ENCODE measurements at regions not wholly inside any gene's neighbourhood (a gene's known extent, or its start where the extent isn't known, plus 50 kb on each side); places are given as distances from the start of the nearest gene placed in this dataset.

DNA sequence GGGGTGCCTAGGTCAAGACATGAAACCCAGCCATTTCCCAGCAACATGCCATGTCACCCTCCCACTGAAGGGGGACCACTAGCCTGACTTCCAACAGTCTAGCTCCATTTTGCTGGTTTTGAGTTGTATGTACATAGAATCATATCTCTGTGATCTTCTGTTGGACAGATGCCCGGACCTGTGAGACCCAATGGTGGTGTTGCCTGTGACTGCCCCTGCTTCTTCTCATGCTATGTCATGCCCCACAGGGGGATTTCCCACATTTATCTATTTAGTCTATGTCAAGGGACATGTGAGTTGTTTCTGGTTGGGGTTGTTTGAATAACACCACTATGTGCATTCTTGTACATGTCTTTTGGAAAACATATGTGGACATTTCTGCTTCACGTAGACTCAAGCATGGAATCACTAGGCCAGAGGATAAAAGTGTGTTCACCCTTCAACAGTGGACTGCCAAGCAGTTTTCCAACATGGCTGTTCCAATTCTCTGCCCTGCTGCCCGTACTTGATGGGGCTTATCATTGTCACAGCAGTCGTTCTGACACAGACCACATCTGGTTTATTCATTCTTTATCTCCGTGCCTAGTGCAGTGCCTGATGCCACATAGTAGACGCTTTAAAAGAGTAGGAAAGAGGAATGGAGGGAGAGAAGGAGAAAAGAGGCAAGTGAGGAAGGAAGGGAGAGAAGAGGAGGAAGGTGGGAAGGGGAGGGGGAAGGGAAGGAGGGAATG is 114.4 kb downstream of the TPRA1 start:
- ATAC-seq (no peak), DNase-seq (ENCODE audit: low read depth in 1 of 2, low spot score in 1 of 2) (no peak), FAIRE-seq (no peak)
- 49% methylated on average over 6 of the region's 6 CpGs for WGBS (ENCODE audit: missing lambda C conversion rate)
- POLR2A ChIA-PET: no interaction called here
- Histone ChIP-seq H3K9me3 (no peaks in the 10 kb centered on the region), H3K4me1 (no peaks in the 10 kb centered on the region), H3K27ac (no peak overlapping the region), H3K4me3 (no peak overlapping the region), H3K4me2 (no peak overlapping the region)
- TF ChIP-seq JUN (IDR thresholded peaks at IDR 0.05): no peak
- TF ChIP-seq, protein P1, sequence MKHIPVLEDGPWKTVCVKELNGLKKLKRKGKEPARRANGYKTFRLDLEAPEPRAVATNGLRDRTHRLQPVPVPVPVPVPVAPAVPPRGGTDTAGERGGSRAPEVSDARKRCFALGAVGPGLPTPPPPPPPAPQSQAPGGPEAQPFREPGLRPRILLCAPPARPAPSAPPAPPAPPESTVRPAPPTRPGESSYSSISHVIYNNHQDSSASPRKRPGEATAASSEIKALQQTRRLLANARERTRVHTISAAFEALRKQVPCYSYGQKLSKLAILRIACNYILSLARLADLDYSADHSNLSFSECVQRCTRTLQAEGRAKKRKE (CRISPR knock-in tag; IDR thresholded peaks at IDR 0.05; ENCODE audit: low read depth): no peak
- TF ChIP-seq RNF2 (IDR thresholded peaks at IDR 0.05; ENCODE audit: borderline replicate concordance, low read depth): no peak
- TF ChIP-seq MAFK (IDR thresholded peaks at IDR 0.05; ENCODE audit: partially characterized antibody): no peak
- no peak for TF ChIP-seq HEYL (CRISPR knock-in tag; IDR thresholded peaks at IDR 0.05)
- no peak for TF ChIP-seq BHLHE40 (IDR thresholded peaks at IDR 0.05; ENCODE audit: low read depth, low read length)
- TF ChIP-seq ZC3H11A (IDR thresholded peaks at IDR 0.05): no peak
- no peak for TF ChIP-seq HOXB13 (CRISPR knock-in tag; IDR thresholded peaks at IDR 0.05; ENCODE audit: low read depth)
- TF ChIP-seq CHD2 (IDR thresholded peaks at IDR 0.05; ENCODE audit: low read length, partially characterized antibody): no peak
- no peak for TF ChIP-seq PHF8 (IDR thresholded peaks at IDR 0.05; ENCODE audit: borderline replicate concordance, low read depth)
- TF ChIP-seq HOXA7 (CRISPR knock-in tag; IDR thresholded peaks at IDR 0.05): no peak
- CTCF ChIA-PET: no interaction called here

DNA sequence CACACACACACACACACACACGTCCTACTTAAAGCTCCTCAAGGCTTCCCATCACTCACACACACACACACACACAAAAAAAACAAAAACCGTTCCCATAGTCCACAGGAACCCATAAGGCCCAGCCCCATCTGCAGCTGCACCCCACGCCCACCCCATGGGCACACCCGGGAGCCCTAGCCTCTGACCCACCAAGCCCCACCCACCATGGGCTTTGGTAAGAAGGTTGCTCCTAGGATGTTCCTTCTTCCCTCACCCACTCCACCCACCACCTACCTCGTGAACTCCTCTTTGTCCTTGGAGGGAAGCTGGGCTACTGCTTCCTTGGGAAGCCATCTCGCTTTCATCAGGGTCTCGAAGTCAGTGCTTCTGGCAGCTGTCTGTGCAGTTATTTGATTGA is 115.1 kb downstream of the TPRA1 start:
- no peak for FAIRE-seq
- no peak for TF ChIP-seq FOXS1 (CRISPR knock-in tag; IDR thresholded peaks at IDR 0.05)
- no peak for TF ChIP-seq KDM1A (IDR thresholded peaks at IDR 0.05; ENCODE audit: low read depth)
- TF ChIP-seq JUN (IDR thresholded peaks at IDR 0.05): no peak
- no peak for TF ChIP-seq CHD4 (IDR thresholded peaks at IDR 0.05; ENCODE audit: borderline replicate concordance)
- TF ChIP-seq SMC3 (IDR thresholded peaks at IDR 0.05): no peak
- no peak for TF ChIP-seq TFCP2L1 (CRISPR knock-in tag; IDR thresholded peaks at IDR 0.05)
- no peak for TF ChIP-seq HDAC2 (IDR thresholded peaks at IDR 0.05)
- TF ChIP-seq, protein P2, sequence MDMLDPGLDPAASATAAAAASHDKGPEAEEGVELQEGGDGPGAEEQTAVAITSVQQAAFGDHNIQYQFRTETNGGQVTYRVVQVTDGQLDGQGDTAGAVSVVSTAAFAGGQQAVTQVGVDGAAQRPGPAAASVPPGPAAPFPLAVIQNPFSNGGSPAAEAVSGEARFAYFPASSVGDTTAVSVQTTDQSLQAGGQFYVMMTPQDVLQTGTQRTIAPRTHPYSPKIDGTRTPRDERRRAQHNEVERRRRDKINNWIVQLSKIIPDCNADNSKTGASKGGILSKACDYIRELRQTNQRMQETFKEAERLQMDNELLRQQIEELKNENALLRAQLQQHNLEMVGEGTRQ (IDR thresholded peaks at IDR 0.05): no peak
- no peak for TF ChIP-seq MAZ (IDR thresholded peaks at IDR 0.05; ENCODE audit: borderline replicate concordance, low read depth, low read length)
- TF ChIP-seq MAFK (IDR thresholded peaks at IDR 0.05; ENCODE audit: partially characterized antibody): no peak
- TF ChIP-seq HEYL (CRISPR knock-in tag; IDR thresholded peaks at IDR 0.05): no peak
- no peak for TF ChIP-seq TP53 (CRISPR knock-in tag; IDR thresholded peaks at IDR 0.05)
- TF ChIP-seq, protein P3, sequence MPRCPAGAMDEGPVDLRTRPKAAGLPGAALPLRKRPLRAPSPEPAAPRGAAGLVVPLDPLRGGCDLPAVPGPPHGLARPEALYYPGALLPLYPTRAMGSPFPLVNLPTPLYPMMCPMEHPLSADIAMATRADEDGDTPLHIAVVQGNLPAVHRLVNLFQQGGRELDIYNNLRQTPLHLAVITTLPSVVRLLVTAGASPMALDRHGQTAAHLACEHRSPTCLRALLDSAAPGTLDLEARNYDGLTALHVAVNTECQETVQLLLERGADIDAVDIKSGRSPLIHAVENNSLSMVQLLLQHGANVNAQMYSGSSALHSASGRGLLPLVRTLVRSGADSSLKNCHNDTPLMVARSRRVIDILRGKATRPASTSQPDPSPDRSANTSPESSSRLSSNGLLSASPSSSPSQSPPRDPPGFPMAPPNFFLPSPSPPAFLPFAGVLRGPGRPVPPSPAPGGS (IDR thresholded peaks at IDR 0.05): no peak
- TF ChIP-seq RNF2 (IDR thresholded peaks at IDR 0.05; ENCODE audit: borderline replicate concordance, low read depth): no peak
- TF ChIP-seq CEBPB (IDR thresholded peaks at IDR 0.05): no peak
- no peak for TF ChIP-seq PHF8 (IDR thresholded peaks at IDR 0.05; ENCODE audit: borderline replicate concordance, low read depth)
- TF ChIP-seq HOXB5 (CRISPR knock-in tag; IDR thresholded peaks at IDR 0.05): no peak
- TF ChIP-seq, protein P4, sequence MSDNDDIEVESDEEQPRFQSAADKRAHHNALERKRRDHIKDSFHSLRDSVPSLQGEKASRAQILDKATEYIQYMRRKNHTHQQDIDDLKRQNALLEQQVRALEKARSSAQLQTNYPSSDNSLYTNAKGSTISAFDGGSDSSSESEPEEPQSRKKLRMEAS (IDR thresholded peaks at IDR 0.05): no peak
- no peak for ATAC-seq
- H3K9me3 ChIP-seq: no peaks in the 10 kb centered on the region
- WGBS (ENCODE audit: missing lambda C conversion rate): 42% methylated on average over 6 of the region's 7 CpGs
- no peak overlapping the region for H3K27ac ChIP-seq
- no peak overlapping the region for H3K4me2 ChIP-seq
- POLR2A ChIA-PET: no interaction called here
- no peak for DNase-seq (ENCODE audit: low read depth in 1 of 2, low spot score in 1 of 2)
- CTCF ChIA-PET: interaction anchor here (1.1 kb wide), 1 partner anchor 8 kb away, joined by 3 read pairs; no protein-coding TSS in a partner anchor
- no peaks in the 10 kb centered on the region for H3K4me1 ChIP-seq
- no peak overlapping the region for H3K4me3 ChIP-seq
